A673 (cell line): ENCODE measurements at regions not wholly inside any gene's neighbourhood (a gene's known extent, or its start where the extent isn't known, plus 50 kb on each side); places are given as distances from the start of the nearest gene placed in this dataset.

Source experiments
- EZH2 ChIP-seq: fragments of 200-600 bp; sonication (generic); IDR thresholded peaks from 2 replicates; pipeline ENCODE4 v1.6.1; 2017; ENCODE audit warnings: borderline replicate concordance, low read depth, mild to moderate bottlenecking, mixed read lengths, antibody characterized with exemption, low read length; ENCODE audit not compliant: poor library complexity, severe bottlenecking
- TF ChIP-seq, protein P1 (sequence below): fragments of 300-800, 200-600 bp; sonication (generic); conservative IDR thresholded peaks from 2 replicates; pipeline ENCODE4 v1.5.1; 2017; ENCODE audit warnings: low read depth, mild to moderate bottlenecking, antibody characterized with exemption, low read length, moderate library complexity, mixed read lengths

DNA sequence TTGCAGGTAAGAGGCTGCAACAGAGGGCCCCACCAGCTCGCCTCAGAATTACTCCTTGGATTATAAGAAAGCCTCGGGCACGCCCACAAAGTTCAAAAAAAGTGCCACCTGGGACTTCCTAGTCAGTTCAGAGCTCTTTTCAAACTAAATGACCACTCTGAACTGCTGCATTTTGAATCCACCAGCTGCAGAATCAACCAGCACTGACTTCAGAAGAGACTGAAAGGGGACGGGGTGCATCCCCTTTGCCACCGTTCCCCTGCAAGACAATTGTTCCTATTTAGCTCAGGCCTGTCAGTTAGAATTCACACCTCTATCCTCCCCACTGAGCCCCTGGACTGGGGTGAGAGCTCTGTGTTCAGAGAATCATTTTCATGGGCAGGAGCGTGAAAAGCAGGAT lies 181.4 kb upstream of the GADL1 start:
- TF ChIP-seq, protein P1, sequence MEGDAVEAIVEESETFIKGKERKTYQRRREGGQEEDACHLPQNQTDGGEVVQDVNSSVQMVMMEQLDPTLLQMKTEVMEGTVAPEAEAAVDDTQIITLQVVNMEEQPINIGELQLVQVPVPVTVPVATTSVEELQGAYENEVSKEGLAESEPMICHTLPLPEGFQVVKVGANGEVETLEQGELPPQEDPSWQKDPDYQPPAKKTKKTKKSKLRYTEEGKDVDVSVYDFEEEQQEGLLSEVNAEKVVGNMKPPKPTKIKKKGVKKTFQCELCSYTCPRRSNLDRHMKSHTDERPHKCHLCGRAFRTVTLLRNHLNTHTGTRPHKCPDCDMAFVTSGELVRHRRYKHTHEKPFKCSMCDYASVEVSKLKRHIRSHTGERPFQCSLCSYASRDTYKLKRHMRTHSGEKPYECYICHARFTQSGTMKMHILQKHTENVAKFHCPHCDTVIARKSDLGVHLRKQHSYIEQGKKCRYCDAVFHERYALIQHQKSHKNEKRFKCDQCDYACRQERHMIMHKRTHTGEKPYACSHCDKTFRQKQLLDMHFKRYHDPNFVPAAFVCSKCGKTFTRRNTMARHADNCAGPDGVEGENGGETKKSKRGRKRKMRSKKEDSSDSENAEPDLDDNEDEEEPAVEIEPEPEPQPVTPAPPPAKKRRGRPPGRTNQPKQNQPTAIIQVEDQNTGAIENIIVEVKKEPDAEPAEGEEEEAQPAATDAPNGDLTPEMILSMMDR = no peak
- no peak for TF ChIP-seq EZH2
